ACC112 (cell line): ENCODE measurements at regions not wholly inside any gene's neighbourhood (a gene's known extent, or its start where the extent isn't known, plus 50 kb on each side); places are given as distances from the start of the nearest gene placed in this dataset.
A peak's percentile ranks its signal among the peaks of the same experiment; 100 is the strongest.

Experiments
- H2AFZ ChIP-seq: fragments of 200-600 bp; sonication (generic); one replicate; pipeline ENCODE4 v1.6.0; 2017; ENCODE audit warnings: antibody characterized with exemption, low read length; ENCODE audit not compliant: unreplicated experiment
- H3K27ac ChIP-seq: fragments of 200-600 bp; sonication (generic); 2 replicates; pipeline ENCODE4 v1.5.1; 2014; ENCODE audit warnings: low read depth, mild to moderate bottlenecking, antibody characterized with exemption, low read length, moderate library complexity
- H3K27me3 ChIP-seq: fragments of 200-600 bp; sonication (generic); 2 replicates; pipeline ENCODE4 v1.6.1; 2014; ENCODE audit warnings: mild to moderate bottlenecking, antibody characterized with exemption, low read length, moderate library complexity, mixed read lengths; ENCODE audit not compliant: insufficient read depth
- H3K36me3 ChIP-seq: fragments of 200-600 bp; sonication (generic); 2 replicates; pipeline ENCODE4 v1.6.1; 2016; ENCODE audit warnings: mild to moderate bottlenecking, antibody characterized with exemption, low read length, moderate library complexity, mixed read lengths; ENCODE audit not compliant: insufficient read depth
- H3K4me1 ChIP-seq: fragments of 200-600 bp; sonication (generic); one replicate; pipeline ENCODE4 v1.6.1; 2016; ENCODE audit warnings: low read length, mixed read lengths; ENCODE audit not compliant: insufficient read depth, unreplicated experiment, control insufficient read depth
- H3K4me3 ChIP-seq: fragments of 200-600 bp; sonication (generic); 2 replicates; pipeline ENCODE4 v1.5.1; 2014; ENCODE audit warnings: mild to moderate bottlenecking, low read depth, low read length
- H3K79me2 ChIP-seq: fragments of 200-600 bp; sonication (generic); one replicate; pipeline ENCODE4 v1.6.0; 2016; ENCODE audit warnings: low read length; ENCODE audit not compliant: control insufficient read depth, unreplicated experiment, insufficient read depth

DNA sequence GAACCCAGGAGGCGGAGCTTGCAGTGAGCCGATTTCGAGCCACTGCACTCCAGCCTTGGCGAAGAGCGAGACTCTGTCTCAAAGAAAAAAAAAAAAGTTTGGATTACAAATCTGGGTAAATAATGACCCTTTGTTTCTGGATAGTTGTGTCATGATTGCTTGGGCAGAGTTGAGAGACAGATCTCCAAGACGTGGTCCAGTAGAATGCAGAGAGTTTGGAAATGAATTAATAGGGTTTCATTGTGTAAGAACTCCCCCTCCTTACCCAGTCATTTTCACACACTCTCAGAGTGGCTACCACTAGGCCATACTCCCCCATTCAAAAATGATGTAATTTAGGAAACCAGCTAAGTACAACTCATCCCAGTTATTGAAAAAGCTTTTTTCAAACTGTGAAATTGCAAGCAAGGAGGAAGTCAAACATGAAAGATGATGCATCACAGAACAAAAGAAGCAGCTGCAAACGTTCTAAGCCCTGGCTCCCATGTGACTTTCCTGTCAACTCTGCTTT, 1331.9 kb downstream of the AACS start:
- Histone ChIP-seq H3K4me1 (peaks cover 19% of the 10 kb centered on the region), H3K36me3 (no peaks in the 10 kb centered on the region), H3K4me3 (no peak overlapping the region)

DNA sequence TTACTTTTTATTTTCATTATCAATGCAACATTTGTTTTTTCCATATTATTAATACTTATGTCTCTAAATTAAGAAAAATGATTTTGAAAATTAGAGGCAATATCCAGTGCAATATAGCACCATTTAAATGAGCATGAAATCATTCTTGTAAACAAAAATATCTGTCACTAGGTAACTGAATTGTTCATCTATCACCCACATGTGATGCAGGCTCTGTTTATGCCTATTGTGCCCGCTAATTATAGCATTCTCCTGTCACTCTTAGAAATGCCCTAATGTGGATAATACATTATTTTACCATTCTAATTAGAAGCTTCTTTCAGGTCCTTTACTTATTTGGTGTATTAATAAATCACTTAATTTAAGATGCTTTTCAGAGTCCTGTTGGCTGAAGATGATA, 1332.4 kb downstream of the AACS start:
- Histone ChIP-seq H3K79me2 (no peaks in the 10 kb centered on the region), H2AFZ (no peak overlapping the region), H3K36me3 (no peaks in the 10 kb centered on the region), H3K27ac (no peak overlapping the region), H3K4me3 (no peak overlapping the region), H3K27me3 (no peaks in the 10 kb centered on the region), H3K4me1 (peaks cover 25% of the 10 kb centered on the region)

More for the DNA sequence above, 1331.9 kb downstream of the AACS start:
- Histone ChIP-seq H3K79me2 (no peaks in the 10 kb centered on the region), H2AFZ (no peak overlapping the region), H3K27me3 (no peaks in the 10 kb centered on the region), H3K27ac (peak overlapping the region; percentile 16; the same call in 1 of the 2 replicates)

DNA sequence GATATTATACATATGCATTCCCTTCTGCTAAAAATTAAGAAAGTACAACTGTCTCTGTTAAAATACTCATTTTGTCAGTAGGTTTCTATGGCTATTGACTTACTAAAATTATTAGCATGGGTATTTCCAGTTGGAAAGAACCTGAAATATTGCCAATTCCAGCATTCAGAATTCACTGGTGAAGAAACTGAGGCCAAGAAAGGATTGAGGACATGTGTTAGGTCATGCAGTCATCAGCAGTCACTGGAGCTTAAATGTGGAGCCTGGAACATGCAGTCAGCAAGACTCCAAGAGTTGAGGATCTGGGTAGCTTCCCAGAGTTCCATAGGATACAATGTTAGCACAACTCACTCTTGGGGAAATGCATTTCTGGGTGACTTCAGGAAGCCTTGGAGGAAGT, 1335.6 kb downstream of the AACS start:
- no peak overlapping the region for H3K4me3 ChIP-seq
- H3K4me1 ChIP-seq = peaks cover 42% of the 10 kb centered on the region
- no peak overlapping the region for H2AFZ ChIP-seq
- no peaks in the 10 kb centered on the region for H3K79me2 ChIP-seq
- no peaks in the 10 kb centered on the region for H3K36me3 ChIP-seq
- no peak overlapping the region for H3K27ac ChIP-seq
- no peaks in the 10 kb centered on the region for H3K27me3 ChIP-seq

DNA sequence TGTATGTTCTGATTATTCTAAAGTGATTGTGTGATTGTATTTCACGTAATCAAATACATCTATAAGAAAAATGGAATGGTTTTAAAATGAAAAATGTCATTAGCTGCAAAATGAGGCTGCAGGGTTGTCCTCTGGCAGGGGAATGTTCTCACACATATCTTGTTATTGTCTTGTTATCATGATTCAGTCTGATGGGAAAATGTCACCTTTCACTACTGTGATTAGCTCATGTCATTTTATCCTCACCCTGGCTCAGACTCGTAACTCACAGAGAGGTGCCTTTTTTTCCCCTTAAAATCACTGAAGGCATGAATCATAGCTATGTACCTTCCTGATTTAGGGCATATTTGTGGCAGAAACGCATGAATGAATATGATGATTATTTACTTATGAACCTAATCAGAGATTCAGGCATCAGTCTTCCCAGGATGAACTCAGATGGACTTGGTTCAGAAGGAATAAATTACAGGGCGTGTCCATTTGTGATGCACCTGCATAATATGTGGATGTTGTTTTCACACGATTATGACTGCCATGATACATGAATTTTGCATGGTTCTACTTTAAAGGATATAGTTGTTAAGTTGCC, 1339.2 kb downstream of the AACS start:
- Histone ChIP-seq H3K4me1 (peaks cover 34% of the 10 kb centered on the region), H2AFZ (no peak overlapping the region), H3K4me3 (no peak overlapping the region), H3K27me3 (no peaks in the 10 kb centered on the region), H3K27ac (peak overlapping the region; percentile 75), H3K36me3 (no peaks in the 10 kb centered on the region), H3K79me2 (no peaks in the 10 kb centered on the region)

DNA sequence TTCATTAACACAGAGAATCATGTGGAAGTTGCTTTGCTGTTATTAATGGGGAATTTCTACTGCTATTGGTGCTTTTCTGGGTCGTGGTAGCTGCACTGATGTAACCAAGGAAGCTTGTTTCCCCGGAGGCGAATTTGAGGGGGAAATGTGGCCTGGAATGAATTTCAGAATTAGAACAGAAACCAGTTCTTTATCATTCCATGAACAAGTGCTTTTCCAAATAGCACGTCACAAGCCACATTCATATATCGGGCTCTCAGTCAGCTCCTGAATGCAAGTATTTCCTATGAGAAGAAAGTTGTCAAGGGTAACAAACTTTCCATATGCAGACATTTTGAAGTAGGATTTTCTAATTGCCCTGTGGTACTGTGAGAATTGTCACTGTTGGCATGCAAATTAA, 1353.2 kb downstream of the AACS start:
- Histone ChIP-seq H2AFZ (no peak overlapping the region), H3K36me3 (no peaks in the 10 kb centered on the region), H3K27ac (no peak overlapping the region), H3K4me1 (no peaks in the 10 kb centered on the region), H3K4me3 (no peak overlapping the region), H3K27me3 (no peaks in the 10 kb centered on the region), H3K79me2 (no peaks in the 10 kb centered on the region)

DNA sequence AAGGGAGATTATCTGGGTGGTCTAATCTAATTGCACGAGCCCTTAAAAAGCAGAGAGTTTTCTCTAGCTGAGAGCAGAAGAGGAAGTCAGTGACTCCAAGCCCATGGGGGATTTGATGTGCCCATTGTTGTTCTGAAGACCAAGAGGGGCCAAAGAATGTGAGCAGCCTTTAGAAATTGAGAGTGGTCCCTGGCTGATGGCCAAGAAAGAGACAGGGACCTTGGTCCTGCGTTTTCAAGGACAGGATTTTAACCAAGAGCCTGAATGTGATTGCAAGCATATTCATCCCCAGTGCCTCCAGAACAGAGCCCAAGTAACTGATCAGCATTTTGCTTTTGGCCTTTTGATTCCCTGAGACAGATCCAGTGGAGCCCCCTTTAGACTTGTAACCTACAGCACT, 1353.9 kb downstream of the AACS start:
- Histone ChIP-seq H3K27ac (no peak overlapping the region), H3K27me3 (no peaks in the 10 kb centered on the region), H3K79me2 (no peaks in the 10 kb centered on the region), H3K4me1 (no peaks in the 10 kb centered on the region), H2AFZ (no peak overlapping the region), H3K36me3 (no peaks in the 10 kb centered on the region), H3K4me3 (no peak overlapping the region)

DNA sequence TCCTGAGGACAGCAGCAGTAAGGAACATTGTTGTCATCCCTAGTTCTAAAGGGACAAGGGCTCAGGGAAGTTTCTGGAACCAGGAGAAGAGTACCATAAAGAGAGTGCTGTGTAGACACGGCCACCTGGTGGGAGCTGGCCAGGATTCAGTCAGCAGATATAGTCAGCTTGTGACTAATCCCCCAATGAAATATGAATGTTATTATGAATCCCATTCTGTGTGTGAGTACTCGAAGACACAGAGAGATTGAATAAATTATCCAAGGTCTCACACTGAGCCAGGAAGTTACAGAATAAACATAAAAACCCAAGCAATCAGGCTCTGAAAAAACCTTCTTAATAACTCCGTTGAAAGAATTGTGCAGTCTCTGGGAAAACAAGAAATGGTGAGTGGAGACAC, 1359.5 kb downstream of the AACS start:
- Histone ChIP-seq H3K79me2 (no peaks in the 10 kb centered on the region), H3K36me3 (no peaks in the 10 kb centered on the region), H2AFZ (no peak overlapping the region), H3K27me3 (no peaks in the 10 kb centered on the region), H3K27ac (no peak overlapping the region), H3K4me1 (no peaks in the 10 kb centered on the region), H3K4me3 (no peak overlapping the region)

DNA sequence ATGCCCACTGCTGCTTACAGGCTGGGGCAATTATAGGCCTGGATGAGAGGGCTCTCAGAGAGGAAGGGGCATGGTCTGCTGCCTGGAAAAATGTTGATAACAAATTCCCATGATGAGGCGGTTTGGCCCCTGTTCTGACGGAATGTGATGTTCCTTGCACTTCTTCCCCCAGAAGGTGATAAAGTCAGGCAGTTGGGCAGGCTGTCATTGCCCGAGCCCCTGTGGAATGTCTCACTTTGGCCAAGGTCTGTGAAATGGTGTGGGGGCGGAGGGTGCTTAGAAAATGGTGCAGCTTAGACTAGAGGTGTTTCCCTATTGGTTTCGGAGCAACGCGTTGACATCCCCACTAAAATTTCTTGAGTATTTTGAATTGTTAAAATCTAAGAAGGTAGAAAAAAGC, 1360.0 kb downstream of the AACS start:
- Histone ChIP-seq H3K27ac (no peak overlapping the region), H3K79me2 (no peaks in the 10 kb centered on the region), H2AFZ (no peak overlapping the region), H3K4me1 (no peaks in the 10 kb centered on the region), H3K27me3 (no peaks in the 10 kb centered on the region), H3K4me3 (no peak overlapping the region), H3K36me3 (no peaks in the 10 kb centered on the region)

DNA sequence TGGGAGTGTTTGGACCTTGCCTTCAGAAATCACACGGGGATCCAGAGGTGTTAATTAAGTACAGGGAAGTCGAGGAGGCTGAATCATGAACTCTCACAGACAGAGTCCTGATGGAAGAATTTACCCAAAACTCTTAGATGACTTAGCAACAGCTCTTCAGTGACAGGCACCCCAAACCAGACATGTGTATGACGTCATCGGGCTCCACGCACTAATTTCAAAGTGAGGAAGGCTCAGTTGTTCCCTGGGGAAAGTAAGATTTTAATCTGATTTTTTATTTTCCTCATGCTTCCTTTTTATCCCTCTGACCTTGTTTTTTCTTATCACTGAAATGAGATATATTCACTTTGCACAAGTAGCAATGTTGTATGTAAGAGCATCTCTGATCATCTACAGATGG, 1363.5 kb downstream of the AACS start:
- H2AFZ ChIP-seq = no peak overlapping the region
- H3K4me1 ChIP-seq = no peaks in the 10 kb centered on the region
- H3K4me3 ChIP-seq = no peak overlapping the region
- H3K27ac ChIP-seq = no peak overlapping the region
- no peaks in the 10 kb centered on the region for H3K36me3 ChIP-seq
- H3K79me2 ChIP-seq = no peaks in the 10 kb centered on the region
- no peaks in the 10 kb centered on the region for H3K27me3 ChIP-seq

DNA sequence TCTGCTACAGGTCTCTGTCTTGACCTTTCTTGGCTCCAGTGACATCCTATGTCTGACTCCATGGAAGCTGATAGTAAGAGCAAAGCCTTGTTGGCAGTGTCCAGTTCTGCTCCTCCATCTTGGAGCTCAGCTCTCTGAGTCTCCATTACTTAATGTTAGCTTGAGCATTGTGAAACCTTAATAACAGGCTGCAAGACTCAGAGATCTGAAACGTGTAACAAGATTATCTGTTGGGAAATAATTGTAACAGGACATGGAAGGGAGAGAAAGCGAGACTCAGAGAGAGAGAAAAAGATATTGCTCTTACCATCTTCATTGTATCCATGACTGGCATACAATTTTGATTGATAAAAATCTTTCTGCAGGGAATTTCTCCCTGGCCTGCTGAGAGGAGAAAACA, 1365.7 kb downstream of the AACS start:
- H3K27me3 ChIP-seq = no peaks in the 10 kb centered on the region
- H3K36me3 ChIP-seq = no peaks in the 10 kb centered on the region
- no peak overlapping the region for H3K4me3 ChIP-seq
- H3K4me1 ChIP-seq = no peaks in the 10 kb centered on the region
- H3K27ac ChIP-seq = no peak overlapping the region
- no peaks in the 10 kb centered on the region for H3K79me2 ChIP-seq
- peak overlapping the region; percentile 85 for H2AFZ ChIP-seq

DNA sequence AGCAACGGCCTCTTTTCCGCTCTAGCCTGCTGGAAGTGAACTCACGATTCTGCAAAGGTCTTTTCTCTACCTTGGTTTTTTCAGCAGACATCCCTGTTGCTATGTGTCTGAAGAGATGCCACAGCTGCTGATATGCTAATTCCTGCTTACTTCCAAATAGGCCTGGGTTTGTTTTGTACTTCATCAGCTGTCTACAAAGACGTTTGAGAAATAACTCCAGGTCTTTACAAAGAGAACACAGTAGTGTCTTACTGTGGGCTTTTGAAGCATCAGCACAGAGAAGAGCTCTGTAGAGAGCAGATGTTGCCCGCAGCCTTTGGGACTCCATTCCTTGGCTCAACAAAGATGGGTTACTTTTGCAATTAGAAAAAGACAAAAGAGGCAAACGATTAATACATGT, 1366.5 kb downstream of the AACS start:
- Histone ChIP-seq H3K36me3 (no peaks in the 10 kb centered on the region), H3K27me3 (no peaks in the 10 kb centered on the region), H3K4me3 (no peak overlapping the region), H3K4me1 (no peaks in the 10 kb centered on the region), H3K27ac (no peak overlapping the region), H2AFZ (no peak overlapping the region), H3K79me2 (no peaks in the 10 kb centered on the region)
